ENCODE measurements at regions not wholly inside any gene's neighbourhood (a gene's known extent, or its start where the extent isn't known, plus 50 kb on each side); places are given as distances from the start of the nearest gene placed in this dataset.
"Not testable (repeated sequence)": the region's sequence is repeated elsewhere in the genome, so short reads cannot be mapped to it uniquely, and the experiment has no call there.

DNA sequence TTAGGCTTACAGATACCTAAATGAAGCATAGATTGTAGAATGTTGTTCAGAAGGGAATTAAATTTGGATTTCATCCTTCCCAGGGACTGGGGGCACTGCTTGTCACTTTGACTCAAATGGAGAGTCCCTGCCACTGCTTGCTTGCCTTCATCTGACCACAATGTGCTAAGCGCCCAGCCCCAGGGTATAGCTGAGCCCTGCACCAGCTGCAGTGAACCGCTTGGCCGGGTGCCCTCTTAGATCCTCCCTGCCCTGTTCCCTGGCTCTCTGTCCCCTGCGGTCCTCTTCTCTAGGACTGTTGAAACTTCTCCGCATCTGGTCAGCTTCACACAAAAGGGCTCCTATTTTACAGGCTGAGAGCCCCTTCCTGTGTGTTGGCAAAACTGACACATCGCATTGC is 170.9 kb downstream of the BCL2L11 start:
- DNase-seq: not testable (repeated sequence)

DNA sequence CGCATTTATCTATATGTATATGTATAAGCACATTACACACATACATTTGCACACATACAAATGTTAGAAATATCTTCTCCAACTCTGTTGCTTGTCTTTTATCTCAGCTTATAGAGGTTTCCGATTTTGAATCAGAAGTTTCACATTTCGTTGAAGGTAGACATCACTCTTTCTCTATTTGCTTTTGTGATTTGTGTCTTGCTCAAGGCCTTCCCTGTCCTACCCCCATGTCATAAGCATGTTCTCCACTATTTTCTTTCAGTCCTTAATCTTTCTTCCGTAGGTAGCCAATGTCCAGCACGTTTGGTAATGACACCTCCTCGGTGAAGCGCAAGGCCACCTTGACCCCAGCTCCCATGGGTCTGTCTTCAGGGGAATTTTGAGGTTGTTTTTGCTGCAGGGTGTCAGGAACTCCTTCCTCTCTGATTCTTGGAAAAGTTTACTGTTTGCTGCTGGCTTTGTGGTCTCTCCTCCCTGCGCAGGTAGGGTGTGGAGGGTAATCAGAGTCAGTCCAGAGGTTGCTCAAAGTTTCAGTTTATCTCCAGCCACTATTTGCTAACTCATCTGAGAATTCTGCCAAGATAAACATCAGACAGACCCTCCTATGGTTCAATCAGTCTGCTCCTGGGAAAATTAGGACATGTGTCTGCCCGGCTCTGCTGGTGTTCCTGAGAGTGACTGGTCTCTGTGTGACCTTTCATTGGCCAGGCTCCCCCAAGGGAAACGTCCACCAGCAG is 171.7 kb downstream of the BCL2L11 start:
- not testable (repeated sequence) for DNase-seq

DNA sequence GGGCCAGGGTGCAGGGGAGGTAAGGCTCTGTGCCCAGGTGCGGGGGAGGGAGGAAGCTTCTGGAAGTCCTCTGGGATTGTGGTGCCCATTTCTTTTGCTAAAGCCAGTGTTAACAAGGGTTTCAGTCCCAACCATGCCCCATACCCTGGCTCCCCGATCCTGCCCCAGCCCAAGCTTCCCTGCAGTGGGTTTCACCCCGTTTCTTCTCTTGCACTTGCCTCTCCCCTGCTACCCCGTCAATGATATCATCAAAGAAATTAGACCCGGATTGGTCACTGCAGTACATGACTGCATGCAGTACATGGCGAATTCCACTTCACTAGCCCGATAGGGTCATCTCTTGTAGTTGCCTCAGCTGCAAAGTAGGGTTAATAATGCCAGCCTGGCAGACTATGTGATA is 174.0 kb downstream of the BCL2L11 start:
- DNase-seq: not testable (repeated sequence)

DNA sequence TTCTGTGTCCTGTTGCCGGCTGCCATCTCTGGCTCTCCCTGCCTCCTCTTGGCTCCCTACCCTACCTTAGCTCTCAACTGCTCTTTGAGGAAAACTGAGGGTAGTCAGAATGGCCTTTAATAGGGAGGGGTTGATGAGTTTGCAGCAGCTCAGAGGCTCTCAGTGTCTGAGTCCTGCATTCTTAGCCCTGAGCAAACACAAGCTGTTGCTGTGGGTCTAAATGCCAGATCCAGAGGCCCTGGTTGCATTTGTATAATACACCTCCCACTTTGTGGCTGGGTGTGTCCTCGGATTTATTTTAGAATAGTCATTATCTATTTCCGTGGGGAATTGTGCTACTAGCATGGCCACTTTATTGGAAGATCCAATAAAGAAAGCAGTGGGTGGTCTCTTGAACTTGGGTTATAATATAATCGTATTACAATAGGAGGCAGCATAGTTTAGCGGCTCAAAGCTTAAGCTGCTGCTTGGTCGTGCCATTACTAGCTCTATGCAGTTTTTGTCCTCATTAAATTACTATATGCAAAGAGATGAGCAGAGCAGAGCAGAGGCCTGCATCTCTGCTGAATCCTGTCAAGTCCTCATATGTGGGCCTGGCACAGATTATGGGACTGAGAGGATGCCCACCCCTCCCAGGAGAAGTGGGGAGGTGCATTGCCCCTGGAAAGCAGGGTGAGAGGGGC is 175.5 kb downstream of the BCL2L11 start:
- DNase-seq: not testable (repeated sequence)

DNA sequence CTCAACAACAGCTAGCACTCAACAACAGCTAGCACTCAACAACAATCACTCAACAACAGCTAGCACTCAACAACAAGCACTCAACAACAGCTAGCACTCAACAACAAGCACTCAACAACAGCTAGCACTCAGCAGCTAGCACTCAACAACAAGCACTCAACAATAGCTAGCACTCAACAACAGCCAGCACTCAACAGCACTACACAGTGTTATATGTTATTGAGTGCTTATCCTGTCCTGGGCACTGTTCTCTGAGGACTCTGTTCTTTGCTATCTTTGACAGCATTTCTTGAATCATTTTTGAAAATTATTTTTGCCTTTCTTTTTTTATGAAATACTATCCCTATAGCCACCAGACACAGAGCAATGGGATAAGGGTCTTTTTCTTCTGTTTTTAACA is 176.4 kb downstream of the BCL2L11 start:
- not testable (repeated sequence) for DNase-seq

DNA sequence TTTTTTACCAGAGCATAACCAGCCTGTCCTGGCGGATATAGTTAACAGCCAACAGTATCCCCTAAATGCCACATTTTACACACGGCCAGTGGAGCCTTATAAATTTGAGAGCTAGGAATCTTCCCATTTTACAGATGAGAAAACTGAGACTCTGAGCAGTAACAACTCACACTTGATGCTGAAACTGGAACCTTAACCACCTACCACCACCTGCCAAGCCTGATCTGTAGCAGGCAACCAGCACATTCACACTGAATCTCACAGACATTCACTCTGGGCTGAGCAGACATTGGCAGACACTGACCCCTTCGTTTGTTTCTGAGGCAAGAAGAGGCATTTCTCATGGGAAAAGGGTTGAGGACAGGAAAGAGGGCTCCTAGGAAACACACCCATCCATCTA is 178.2 kb downstream of the BCL2L11 start:
- DNase-seq: not testable (repeated sequence)

DNA sequence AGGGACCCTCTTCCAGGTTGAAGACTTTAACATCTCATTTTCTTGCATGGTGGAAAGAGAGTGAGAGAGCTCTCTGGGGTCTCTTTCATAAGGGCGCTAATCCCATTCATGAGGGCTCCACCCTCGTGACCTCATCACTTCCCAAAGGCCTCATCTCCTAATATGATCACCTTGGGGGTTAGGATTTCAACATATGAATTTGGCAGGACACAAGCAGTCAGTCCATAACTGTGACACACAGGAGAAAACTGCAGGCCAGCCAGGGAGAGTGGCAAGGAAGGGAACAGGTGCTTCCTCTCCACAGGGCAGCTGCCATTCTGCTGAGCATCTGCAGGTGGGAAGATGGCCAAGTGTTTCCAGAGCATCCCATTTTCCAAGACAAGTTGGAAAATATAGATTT is 178.9 kb downstream of the BCL2L11 start:
- DNase-seq: not testable (repeated sequence)

DNA sequence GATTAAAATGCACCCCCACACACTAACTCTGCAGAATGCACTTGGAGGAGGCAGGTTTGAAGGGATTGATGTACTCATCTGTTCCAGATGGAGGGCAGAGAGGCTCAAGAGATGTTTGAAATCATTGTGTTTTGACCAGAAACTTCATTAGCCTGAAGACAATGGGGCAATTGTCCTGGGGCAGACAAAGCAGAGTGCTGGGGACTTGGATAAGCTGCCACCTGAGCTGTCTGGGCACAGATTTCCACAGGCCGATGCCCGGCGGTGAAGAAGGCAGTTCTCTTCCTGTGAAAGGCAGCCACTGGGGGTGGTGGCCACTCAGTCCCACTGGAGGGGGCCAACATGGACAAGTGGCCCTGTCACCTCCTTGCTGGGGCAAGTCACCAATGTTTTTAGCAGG is 181.0 kb downstream of the BCL2L11 start:
- not testable (repeated sequence) for DNase-seq

DNA sequence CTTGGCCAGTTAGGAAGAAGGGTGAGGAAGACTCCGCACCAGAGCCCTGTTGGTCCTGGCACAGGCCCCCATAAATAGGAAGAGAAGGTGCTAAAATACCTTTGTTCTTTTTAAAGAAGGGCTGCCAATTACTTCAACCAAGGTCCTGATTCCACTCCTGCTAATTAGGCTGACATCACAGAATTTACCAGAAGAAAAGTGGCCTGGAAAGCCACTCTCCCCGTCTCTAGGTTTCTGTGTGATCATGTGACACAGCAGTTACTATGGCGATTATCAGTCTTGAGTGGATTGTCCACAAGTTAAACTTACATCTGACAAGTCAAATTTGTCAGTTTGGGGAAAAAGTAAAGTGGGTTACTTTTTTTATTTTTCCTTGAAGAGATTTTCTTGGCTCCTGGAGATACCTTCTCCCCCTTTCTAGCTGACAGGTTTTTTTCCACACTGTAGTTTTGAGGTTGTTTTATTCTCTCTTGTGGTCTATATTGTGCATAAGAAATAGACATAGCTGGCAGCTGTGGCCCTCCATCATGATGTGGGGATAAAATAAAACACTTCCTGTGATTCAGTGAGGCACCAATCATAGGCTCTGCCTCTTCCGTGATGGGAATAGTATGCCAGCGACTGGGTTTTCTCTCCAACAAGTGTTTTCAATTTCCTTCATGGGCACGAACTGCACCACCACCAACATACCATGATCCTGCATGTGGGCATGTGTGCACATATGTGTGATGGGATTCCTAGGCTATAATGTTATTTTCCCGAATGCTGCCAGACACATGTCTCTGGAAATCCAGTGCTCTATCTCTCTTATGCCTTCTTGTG is 181.9 kb downstream of the BCL2L11 start:
- DNase-seq: not testable (repeated sequence)

DNA sequence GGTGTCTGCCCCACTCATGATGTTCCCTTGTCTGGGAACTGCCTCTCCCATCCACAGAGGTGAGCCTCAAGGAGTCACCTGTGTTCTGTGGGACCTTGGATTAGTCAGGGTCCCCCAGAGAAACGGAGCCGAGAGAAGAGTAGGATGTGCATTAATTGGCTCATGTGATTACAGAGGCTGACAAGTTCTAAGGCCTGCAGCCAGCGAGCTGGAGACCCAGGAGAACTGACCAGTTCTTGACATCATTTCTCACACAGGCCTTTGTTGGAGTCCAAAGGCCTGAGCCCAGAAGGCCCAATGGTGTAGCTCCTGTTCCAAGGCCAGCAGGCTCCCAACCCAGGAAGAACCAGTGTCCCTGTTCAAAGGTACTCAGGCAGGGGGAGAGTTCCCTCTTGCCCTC is 186.6 kb downstream of the BCL2L11 start:
- not testable (repeated sequence) for DNase-seq

DNA sequence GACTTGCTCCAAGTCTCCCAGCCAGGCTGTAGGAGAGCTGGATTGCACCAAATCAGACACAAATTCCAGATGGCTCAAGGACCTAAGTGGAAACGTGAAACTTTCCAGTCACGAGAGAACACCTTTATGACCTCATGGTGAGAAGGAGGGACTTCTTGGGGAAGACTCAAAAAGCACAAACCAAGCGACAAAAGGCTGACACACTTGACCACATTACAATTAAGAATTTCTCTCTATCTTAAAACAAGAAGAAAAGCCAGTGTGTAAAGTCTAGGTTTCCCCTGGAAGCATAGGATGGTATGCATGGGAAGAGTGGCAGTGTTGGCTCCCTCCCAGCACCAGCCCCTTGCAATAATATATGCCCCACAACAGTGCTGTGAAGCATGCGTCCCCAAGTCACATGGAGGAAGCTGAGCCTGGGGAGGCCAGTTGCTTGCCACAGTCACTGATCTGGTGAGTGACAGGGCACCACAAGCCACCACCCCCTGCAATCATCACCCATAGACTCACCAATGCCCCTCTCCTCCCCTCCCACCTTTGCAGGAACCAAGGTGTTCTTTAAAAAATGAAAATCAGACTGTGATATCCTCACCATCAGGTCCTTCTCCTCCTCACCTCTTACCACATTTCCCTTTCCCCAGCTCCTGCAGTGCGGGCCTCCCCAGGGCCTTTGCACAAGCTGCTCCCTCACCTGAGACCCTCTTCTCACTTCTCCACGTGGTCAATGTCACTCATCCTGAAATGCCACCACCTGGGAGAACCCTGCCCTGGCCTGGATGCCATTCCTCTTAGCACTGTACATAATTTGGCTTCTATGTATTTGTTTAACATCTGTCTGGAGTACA is 188.7 kb downstream of the BCL2L11 start:
- not testable (repeated sequence) for DNase-seq

DNA sequence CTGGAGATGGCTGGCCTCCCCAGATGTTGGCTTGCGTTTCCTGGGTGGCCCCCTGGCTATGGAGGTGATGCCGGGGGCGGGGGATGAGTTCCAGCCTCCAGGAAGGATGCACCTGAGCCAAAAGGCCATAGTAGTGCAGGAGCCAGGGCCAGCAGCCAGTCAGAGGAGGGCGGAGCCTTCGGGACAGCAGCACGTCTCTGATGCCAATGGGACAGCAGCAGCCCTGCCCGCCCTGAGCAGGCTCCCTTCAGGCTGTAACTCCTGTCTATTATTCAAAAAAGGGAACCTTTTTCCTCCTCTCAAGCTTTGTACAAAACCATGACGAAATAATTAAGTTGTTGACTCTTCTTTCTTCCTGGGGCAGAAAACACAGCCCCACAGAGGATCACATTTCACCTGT is 189.7 kb downstream of the BCL2L11 start:
- DNase-seq: not testable (repeated sequence)

DNA sequence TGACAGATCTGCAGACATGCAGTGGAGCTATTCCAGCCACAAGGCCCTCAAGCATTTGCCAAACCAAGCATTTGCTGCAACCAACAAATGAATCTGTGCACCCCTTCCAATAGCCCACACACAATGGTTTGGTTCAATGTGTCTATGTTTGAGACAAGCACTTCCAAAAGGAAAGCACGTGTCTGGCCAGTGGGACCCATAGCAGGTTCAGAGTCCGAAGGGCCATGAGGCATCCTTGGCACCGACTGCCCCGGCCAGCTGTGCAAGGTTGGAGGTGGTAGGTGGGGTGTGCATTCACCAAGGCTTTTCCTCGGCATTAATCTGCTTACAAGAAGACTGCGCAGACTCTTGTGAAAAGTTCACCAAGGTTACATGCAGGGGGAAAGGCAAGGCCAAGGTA is 190.9 kb downstream of the BCL2L11 start:
- DNase-seq: not testable (repeated sequence)

DNA sequence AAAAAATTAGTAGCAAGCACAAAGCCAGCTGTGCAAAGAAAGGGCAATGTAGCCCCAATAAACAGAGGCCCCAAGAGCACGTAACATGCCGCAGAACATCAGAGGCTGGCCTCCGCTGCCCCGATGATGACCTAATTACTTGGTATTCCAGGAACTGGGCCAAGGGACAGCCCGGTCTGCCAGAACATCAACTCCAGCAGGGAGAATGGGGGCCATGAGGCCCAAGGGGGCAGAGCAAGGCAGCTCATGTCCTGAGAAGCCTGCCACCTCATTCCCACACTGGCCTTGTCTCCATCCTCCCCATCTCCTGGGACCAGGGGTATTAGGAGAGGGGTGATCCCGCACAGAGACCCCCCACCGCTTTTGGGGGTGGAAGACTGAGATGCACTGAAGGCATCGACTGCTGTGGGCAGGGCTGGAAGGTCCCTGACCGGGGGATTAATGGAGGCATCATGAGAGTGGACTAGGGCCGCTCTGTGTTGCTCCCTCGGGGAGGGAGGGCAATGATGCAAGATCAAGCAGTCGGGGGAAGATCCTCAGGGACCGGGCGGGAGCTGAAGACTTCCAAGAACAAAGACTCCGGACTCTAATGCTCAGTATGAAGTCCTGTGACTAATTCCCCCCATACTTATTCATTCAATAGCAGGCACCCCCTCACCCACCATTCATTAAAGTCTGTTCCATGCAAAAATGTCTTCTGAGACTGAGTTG is 192.3 kb downstream of the BCL2L11 start:
- DNase-seq: not testable (repeated sequence)

DNA sequence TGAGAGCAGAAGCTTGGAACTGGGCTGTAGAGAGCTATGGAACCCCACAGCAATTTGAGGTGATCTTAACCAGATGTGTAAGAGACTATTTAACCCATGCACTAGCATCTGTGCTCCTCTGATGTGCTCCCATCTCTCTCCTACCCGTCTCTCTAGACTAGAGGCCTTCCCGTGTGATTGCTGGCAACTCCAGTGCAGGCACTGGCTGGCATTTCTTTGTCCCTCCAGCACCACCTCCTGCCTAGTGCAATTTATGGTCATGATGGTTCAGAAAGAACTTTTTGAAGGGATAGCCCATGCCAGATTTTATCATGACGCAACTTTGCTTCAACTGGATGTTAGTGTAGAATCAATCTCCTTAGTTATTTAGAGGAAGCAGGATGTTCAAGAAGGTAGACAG is 193.0 kb downstream of the BCL2L11 start:
- DNase-seq: not testable (repeated sequence)

DNA sequence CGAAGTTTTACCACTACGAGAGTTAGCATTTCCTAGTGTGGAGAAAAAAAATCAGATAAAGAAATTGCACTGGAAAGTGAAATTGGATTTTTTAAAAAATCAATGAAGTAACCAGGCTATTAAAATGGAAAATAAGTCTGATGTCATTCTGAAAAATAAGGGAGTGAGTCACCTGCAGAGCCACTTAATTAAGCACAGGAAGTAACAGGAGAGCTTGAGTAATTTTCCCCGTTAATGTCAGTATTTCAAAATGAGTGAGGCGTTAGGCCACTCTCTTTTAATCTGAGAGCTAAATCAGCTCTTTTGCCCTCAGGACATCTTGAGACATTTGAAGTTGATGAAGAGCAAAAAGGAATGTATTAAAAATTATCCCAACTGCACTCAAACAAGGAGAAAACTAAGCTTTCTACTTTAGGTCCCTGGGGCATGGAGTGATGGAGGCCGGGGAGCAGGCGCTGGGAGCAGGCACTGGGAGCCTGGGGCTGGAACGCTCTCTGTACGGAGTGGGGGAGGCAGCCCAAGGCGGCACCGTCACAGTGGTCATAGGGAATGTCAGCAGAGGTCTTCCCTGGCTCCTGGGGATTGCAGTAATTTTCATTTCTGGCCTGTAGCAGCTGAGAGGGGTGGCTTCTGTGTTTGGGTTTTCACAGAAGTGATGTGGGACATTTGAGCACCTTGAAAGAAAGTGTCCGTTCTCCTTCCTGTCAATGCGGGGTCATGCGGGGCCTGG is 194.6 kb downstream of the BCL2L11 start:
- not testable (repeated sequence) for DNase-seq

DNA sequence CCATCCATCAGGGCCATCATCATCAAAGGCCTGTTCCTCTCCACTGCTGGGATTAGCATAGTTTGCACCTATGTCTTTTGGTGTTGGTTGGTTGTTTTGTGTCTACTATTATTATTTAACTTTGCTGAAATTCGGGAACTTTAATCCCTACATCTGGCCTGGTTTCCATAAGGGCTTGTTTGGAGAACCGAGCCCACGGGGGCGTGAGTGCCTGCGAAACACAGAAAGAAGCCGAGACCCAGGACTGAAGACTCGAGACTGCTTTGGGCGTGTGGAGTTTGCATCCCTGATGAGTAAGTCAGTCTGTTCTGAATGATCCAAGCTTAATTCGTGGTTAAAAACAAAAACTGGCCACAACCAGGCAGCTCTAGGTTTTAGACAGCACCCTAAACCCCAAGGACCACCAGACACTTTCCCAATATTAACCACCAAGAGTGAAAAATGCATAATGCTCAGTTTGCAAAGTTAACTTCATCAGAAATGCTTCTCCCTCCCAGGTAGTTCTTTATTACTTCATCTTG is 195.6 kb downstream of the BCL2L11 start:
- DNase-seq: not testable (repeated sequence)

DNA sequence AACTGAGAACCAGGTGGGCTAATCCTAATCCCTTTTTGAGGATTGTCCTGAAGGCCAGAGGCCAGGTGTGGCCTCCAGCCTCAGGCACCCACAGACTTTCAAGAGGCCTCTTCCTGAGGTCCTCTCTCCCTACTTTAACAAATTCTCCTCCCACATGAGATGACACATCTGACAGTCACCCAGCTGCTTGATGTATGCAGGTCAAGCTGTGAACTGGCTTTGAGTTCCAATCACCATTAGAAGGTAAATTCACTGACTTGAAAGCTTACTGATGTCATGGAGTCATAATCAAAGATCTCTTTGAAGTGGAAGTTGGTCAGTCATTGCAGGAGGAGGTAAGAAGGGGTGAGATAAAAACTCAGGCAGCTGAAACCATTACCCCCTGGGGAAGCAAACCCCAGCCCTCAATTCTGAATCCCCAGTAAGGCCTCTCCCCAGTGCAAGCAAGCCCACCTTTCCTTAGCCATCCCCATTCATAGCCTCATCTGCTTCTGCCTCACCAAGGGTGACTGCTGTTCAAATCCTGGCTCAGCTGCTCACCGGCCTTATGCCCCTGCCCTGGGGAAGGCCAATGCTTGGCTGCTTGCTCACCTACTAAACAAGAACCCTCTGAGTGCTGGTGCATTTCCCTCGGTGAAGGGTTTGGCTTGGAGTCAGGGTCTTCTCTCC is 196.3 kb downstream of the BCL2L11 start:
- DNase-seq: not testable (repeated sequence)

DNA sequence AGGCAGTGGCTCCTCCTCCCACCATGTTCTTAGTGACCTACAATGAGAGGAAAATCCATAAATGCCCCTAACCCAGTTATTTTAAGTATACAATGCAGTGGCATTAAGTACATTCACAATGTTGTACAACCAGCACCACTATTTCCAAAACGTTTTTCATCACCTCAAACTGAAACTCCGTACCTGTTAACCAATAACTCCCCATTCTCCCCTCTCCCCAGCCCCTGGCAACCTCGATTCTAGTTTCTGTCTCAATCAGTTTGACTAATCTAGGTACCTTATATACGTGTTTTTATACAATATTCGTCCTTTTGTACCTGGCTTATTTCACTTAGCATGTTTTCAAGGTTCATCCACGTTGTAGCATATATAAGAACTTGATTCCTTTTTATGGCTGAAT is 198.8 kb downstream of the BCL2L11 start:
- DNase-seq: not testable (repeated sequence)

DNA sequence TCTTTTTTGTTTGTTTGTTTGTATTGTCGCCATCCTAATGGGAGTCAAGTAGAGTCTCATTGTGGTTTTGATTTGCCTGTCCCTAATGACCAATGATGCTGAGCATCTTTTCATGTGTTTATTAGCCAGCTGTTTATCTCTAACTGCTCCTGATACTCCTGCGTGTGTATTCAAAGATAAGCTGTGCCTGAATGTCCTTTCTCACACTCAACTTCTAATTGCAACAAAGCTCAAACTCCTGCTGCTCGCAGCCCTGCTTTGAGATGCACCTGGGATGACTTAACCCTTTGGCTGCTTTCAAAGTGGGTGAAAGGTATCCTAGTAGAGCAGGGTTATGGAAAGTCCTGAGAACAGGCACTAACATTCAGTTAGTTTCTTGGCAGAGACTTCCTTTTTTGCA is 199.6 kb downstream of the BCL2L11 start:
- not testable (repeated sequence) for DNase-seq

All from activated T-cell treated with anti-CD3 and anti-CD28 coated beads, Interleukin-2, amount 50 U/mL, for 1 hour (primary cell).